Omental fat pad (tissue), 3 donors: ENCODE measurements at regions not wholly inside any gene's neighbourhood (a gene's known extent, or its start where the extent isn't known, plus 50 kb on each side); places are given as distances from the start of the nearest gene placed in this dataset.

Source experiments
- ATAC-seq: fragments of 150-250 bp; one replicate; pipeline ENCODE4 v1.9.1; 2016; ENCODE audit warnings: mild to moderate bottlenecking, moderate library complexity; ENCODE audit not compliant: low FRiP score
- DNase-seq: peaks from one replicate; pipeline ENCODE4 v3.0.0-alpha.2; 2019; ENCODE audit warnings: low spot score
- TF ChIP-seq, protein P1 (sequence below), 3 donors: fragments of 450-650 bp; IDR thresholded peaks; one replicate each; pipeline ENCODE4 v1.5.1; 2016 to 2017; ENCODE audit warnings: antibody characterized with exemption in 3 of 3, mild to moderate bottlenecking in 3 of 3, moderate library complexity in 2 of 3

DNA sequence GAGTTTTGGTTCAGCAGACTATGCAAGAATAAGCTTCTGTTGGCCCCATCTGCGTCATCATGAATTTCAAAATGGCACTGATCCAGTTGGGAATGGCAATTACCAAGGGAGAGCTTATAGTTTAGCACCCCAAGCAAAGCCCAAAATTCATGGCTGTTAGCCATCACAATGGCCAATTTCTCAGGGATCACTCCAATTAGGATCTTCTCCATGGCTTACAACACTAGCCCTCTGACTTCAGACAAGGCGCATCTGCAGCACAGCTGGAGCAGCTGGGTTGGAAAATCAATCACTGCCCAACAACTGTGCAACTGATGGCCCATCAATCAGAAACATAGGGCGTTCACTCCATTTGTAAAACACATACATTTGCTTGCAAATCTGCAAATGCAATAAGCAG lies 273.6 kb downstream of the SRBD1 start:
- TF ChIP-seq, protein P1, sequence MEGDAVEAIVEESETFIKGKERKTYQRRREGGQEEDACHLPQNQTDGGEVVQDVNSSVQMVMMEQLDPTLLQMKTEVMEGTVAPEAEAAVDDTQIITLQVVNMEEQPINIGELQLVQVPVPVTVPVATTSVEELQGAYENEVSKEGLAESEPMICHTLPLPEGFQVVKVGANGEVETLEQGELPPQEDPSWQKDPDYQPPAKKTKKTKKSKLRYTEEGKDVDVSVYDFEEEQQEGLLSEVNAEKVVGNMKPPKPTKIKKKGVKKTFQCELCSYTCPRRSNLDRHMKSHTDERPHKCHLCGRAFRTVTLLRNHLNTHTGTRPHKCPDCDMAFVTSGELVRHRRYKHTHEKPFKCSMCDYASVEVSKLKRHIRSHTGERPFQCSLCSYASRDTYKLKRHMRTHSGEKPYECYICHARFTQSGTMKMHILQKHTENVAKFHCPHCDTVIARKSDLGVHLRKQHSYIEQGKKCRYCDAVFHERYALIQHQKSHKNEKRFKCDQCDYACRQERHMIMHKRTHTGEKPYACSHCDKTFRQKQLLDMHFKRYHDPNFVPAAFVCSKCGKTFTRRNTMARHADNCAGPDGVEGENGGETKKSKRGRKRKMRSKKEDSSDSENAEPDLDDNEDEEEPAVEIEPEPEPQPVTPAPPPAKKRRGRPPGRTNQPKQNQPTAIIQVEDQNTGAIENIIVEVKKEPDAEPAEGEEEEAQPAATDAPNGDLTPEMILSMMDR (IDR thresholded peaks at IDR 0.05), result no peak
- ATAC-seq (no peak), DNase-seq (no peak)

DNA sequence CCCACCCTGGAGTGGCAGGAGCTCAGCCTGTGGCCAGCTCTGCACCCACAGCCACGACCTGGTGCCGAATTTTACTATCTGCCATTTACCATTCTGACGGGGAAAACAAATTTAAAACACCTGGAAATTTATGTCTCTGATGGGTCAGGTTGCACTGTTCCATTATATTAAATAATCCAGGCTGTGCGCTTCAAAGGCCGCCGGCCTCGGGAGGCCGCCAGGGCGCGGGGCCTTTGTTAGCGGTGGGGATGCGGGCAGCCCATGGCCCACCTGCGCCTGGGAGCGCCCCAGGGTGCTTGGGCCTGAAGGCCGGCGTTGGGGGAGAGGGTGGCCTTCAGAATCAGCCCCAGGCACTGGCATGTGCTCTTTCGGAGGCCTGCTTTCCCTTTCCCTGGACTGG lies 276.9 kb downstream of the SRBD1 start:
- DNase-seq, result no peak
- TF ChIP-seq, protein P1 (IDR thresholded peaks at IDR 0.05), result no peak
- ATAC-seq, result no peak

DNA sequence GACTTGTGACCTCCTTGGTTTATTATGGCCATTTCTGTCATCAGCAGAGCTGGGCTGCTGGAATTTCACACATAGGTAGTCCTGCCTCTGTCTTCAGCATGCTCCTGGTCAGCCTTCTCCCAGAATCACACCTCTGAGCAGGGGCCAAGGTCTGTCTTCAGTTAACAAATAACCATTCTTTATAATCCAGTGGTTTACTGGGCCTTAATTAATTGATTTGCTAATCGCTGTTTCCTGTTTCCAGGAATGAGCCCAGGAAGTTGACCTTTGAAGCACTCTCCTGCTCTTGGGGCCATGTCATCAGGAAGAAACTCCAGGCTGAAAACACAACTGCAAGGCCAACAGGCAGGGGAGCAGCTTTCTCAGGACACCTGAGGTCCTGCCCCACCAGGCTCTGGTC lies 278.5 kb downstream of the SRBD1 start:
- DNase-seq (no peak), ATAC-seq (no peak)
- TF ChIP-seq, protein P1 (IDR thresholded peaks at IDR 0.05), result no peak

DNA sequence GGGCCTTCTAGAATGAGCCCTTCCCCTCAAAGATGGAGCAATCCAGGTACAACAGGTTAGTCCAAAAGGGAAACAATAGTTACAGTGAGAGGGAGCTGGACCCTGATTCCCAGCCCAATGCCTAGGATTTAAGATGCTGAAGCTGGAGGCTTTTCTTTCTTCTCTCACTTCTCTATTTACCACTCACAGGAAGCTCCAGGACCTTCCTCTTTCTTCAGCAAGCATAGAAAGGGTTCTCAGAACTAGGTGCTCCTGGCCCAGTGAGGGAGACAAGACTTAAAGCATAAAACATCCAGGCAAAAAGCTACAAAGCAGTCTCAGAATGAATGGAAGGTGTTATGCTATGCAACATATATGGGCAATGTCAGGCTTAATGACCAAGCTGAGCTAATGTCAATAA lies 279.0 kb downstream of the SRBD1 start:
- DNase-seq (no peak), ATAC-seq (no peak)
- TF ChIP-seq, protein P1 (IDR thresholded peaks at IDR 0.05), result no peak

DNA sequence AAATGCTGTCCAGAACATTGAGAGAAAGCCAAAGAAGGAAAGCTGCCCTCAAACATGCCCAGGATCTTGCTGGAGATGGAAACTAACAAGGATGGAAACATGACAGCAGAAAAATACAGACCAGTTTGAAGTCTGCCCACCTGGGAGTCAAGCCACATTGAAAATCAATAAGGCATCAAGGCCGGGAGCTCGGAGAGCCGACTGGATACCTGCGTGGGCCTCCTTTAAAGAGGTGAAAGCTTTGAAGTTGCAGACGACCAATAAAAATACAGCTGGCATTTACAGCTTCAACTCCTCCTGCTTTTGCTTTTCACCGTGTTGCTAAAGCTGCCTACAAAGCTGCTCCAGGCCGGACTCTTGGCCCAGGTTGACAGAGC lies 279.7 kb downstream of the SRBD1 start:
- TF ChIP-seq, protein P1 (IDR thresholded peaks at IDR 0.05), result no peak
- no peak for ATAC-seq
- DNase-seq, result no peak

DNA sequence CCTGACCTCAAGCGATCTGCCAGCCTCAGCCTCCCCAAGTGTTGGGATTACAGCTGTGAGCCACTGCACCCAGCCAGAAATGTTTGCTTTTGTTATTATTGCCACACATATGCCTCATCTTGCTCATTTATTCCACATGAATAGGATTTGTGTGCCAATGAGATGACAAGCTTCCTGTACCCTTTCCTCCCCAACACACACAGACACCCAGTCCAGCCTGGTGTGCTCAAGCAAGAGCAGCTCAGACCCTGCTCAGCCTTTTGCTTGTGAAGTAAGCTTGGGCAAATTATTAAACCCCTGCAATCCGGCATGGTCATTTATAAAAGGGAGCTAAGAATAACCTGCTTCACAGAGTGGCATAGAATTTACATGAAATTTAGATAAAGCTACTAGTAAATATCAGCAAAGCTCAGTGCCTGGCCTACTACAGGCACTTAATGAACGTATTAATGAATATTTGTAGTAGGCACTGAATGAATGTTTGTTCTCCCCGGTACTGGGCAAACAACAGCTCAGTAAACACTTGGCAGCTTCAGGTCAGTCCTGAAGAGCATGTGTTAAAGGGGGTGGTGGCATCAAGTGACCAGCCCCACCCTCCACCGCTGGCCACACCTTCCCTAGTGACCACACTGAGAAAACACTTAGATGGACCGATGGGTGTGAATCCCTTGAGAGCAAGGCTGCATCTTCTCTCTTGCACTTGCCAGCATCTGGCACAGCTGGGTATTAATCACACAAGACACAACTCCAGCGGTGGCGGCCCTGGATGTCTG lies 280.2 kb downstream of the SRBD1 start:
- TF ChIP-seq, protein P1 (IDR thresholded peaks at IDR 0.05), result no peak
- ATAC-seq (no peak), DNase-seq (no peak)

DNA sequence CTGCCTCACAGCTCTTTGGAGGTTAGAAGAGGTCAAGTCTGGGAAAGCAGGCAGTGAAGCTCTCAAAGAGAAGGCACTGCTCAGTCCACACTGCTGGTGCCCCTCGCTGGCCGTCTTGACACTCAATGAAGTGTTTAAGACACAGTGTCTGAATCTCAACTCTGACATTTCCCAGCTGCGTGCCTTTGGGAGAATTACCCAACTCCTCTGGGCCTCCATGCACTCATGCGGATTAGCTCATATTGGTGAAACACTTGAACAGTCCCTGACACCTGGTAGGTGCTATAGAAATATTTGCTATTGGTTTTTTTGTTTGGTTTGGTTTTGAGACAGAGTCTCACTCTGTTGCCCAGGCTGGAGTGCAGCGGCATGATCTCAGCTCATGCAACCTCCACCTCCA lies 281.0 kb downstream of the SRBD1 start:
- TF ChIP-seq, protein P1 (IDR thresholded peaks at IDR 0.05), result no peak
- no peak for ATAC-seq
- no peak for DNase-seq
